ENCODE measurements at regions not wholly inside any gene's neighbourhood (a gene's known extent, or its start where the extent isn't known, plus 50 kb on each side); places are given as distances from the start of the nearest gene placed in this dataset.

DNA sequence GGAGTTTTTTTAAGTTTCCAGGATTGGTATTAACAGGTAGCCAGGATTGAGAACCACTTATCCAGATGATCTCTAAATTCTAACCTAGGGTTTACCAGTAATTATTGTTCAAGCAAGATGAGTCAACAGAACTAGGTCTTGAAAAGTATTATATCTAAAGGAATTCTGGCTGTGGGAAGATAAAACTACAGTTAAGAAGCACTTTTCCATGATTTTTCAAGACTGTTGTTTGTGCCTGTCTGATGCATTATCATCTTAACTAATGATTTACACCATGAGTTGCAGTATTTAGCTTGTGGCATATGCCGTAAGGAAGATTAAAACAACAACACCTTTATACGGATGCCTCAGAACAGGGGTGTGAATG lies 142.2 kb upstream of the CCDC68 start (continued):
- TF ChIP-seq ARNTL (CRISPR knock-in tag; IDR thresholded peaks at IDR 0.05; ENCODE audit: borderline replicate concordance, low read depth) (no peak), SNAI2 (CRISPR knock-in tag; IDR thresholded peaks at IDR 0.05) (no peak), ZC3H10 (CRISPR knock-in tag; IDR thresholded peaks at IDR 0.05) (no peak), TOX (CRISPR knock-in tag; IDR thresholded peaks at IDR 0.05; ENCODE audit: borderline replicate concordance) (no peak), RARB (CRISPR knock-in tag; IDR thresholded peaks at IDR 0.05) (no peak), ZFP30 (CRISPR knock-in tag; IDR thresholded peaks at IDR 0.05) (no peak), ZNF70 (CRISPR knock-in tag; IDR thresholded peaks at IDR 0.05) (no peak), OSR1 (CRISPR knock-in tag; IDR thresholded peaks at IDR 0.05) (no peak), ESRRG (CRISPR knock-in tag; IDR thresholded peaks at IDR 0.05) (no peak)
- TF ChIP-seq, protein P1, sequence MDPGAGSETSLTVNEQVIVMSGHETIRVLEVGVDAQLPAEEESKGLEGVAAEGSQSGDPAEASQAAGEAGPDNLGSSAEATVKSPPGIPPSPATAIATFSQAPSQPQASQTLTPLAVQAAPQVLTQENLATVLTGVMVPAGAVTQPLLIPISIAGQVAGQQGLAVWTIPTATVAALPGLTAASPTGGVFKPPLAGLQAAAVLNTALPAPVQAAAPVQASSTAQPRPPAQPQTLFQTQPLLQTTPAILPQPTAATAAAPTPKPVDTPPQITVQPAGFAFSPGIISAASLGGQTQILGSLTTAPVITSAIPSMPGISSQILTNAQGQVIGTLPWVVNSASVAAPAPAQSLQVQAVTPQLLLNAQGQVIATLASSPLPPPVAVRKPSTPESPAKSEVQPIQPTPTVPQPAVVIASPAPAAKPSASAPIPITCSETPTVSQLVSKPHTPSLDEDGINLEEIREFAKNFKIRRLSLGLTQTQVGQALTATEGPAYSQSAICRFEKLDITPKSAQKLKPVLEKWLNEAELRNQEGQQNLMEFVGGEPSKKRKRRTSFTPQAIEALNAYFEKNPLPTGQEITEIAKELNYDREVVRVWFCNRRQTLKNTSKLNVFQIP (CRISPR knock-in tag; IDR thresholded peaks at IDR 0.05; ENCODE audit: borderline replicate concordance, low read depth): no peak

DNA sequence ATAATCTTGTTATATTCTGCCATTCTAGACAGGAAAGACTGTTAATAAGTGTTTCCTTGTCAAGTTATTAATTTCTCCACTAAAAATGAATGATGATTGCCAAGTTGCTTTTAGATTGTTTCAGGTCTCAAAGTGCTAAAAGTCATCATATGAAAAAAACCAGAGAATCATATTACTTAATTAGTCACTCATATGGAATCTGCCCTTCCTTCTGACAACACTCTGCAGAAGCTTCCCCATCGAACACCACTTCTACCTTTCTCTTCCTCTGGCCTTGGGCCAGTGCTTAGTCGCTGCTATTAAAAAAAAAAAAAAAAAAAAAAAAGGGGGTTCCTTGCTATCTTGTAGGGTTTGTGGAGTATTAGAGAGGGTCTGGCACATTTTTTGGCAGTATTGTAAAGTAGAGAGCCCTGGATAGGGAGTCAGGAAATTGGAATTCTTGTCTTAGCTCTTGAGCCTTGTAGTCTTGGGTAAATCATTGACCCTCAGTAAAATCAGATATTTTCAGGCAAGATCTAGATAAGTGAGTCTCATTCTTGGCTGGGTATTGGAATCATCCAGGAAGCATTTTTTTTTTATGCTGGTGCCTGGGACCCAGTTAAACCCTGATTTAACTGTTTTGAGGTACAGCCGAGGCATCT lies 141.7 kb upstream of the CCDC68 start:
- ATAC-seq: peak; percentile 57
- TF ChIP-seq, protein P2, sequence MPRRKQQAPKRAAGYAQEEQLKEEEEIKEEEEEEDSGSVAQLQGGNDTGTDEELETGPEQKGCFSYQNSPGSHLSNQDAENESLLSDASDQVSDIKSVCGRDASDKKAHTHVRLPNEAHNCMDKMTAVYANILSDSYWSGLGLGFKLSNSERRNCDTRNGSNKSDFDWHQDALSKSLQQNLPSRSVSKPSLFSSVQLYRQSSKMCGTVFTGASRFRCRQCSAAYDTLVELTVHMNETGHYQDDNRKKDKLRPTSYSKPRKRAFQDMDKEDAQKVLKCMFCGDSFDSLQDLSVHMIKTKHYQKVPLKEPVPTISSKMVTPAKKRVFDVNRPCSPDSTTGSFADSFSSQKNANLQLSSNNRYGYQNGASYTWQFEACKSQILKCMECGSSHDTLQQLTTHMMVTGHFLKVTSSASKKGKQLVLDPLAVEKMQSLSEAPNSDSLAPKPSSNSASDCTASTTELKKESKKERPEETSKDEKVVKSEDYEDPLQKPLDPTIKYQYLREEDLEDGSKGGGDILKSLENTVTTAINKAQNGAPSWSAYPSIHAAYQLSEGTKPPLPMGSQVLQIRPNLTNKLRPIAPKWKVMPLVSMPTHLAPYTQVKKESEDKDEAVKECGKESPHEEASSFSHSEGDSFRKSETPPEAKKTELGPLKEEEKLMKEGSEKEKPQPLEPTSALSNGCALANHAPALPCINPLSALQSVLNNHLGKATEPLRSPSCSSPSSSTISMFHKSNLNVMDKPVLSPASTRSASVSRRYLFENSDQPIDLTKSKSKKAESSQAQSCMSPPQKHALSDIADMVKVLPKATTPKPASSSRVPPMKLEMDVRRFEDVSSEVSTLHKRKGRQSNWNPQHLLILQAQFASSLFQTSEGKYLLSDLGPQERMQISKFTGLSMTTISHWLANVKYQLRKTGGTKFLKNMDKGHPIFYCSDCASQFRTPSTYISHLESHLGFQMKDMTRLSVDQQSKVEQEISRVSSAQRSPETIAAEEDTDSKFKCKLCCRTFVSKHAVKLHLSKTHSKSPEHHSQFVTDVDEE (CRISPR knock-in tag; IDR thresholded peaks at IDR 0.05): no peak
- TF ChIP-seq ISL1 (CRISPR knock-in tag; IDR thresholded peaks at IDR 0.05): peak; percentile 85

DNA sequence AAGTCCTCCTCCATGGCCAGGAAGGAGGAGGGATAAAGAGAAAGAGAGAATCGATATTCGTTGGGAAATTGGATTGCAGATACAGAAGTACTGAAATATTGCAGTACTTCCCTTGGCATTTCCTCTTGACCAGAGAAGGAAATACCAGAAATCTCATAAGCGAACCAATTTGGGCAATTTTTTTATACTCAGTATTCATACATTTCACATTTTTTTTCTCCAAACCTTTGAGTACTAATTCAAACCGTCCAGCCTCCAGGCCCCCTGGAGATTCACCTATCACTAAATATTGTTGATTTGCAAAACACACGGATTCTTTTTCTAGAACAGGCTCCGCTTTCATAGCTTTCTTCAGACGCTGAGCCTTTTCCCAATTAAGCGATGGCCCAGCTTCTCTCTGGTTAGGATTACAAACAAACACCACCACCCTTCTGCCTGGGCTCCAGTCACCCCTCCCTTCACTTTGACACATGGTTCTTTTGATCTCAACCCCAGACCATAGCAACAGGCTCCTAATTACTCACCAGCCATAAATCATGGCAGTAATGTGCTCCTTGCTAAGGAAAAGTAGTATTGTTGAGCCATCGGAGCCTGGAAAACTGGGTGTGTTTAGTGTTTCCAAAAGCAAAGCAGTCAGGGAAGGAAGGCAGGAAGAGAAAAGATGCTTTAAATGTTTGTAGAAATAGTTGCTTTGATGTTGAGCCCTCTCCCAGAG lies 138.4 kb upstream of the CCDC68 start:
- no peak for TF ChIP-seq ZNF70 (CRISPR knock-in tag; IDR thresholded peaks at IDR 0.05)
- TF ChIP-seq PPARA (CRISPR knock-in tag; IDR thresholded peaks at IDR 0.05; ENCODE audit: borderline replicate concordance): no peak
- TF ChIP-seq OSR1 (CRISPR knock-in tag; IDR thresholded peaks at IDR 0.05): no peak
- no peak for TF ChIP-seq ZFP30 (CRISPR knock-in tag; IDR thresholded peaks at IDR 0.05)
- TF ChIP-seq, protein P1 (CRISPR knock-in tag; IDR thresholded peaks at IDR 0.05; ENCODE audit: borderline replicate concordance, low read depth): no peak
- no peak for TF ChIP-seq ISL1 (CRISPR knock-in tag; IDR thresholded peaks at IDR 0.05)
- no peak for TF ChIP-seq BACH2 (CRISPR knock-in tag; IDR thresholded peaks at IDR 0.05; ENCODE audit: borderline replicate concordance)
- TF ChIP-seq ZNF565 (CRISPR knock-in tag; conservative IDR thresholded peaks at IDR 0.05; ENCODE audit: low read depth): no peak
- TF ChIP-seq SNAI2 (CRISPR knock-in tag; IDR thresholded peaks at IDR 0.05): no peak

DNA sequence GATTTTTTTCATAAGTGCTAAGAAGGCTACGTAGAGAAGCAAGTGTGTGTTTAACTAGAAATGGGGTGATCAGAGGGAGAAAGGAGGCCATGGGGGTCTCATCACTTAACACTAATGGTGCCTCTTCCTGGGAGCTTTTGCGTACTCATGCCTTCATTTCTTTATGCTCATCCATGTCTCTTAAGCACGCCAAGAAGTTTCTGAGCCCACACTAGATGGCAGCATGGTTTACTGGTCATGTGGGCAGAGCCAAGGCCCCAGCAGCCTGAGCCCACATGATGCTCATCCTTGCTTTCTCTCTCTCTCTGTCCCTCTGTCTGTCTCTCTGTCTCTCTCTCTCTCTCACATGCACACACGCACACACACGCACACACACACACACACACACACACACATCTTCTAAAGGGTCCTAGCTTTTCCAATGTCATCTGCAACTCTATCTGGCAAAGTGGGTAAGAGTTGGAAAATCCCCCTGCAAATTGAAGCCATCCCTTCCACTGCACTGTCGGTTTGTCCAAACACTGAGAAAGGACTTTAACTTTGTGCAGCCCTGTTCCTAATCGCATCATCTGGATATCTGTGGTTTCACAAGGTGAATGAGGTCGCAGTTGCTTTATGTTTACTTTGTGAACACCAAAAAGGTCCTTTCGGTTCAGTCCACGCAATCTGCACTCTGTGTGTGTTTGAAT lies 137.1 kb upstream of the CCDC68 start:
- TF ChIP-seq CSDC2 (CRISPR knock-in tag; IDR thresholded peaks at IDR 0.05): no peak
- peak; percentile 91 for ATAC-seq

More for the DNA sequence above, 138.4 kb upstream of the CCDC68 start:
- peak; percentile 10 for ATAC-seq

DNA sequence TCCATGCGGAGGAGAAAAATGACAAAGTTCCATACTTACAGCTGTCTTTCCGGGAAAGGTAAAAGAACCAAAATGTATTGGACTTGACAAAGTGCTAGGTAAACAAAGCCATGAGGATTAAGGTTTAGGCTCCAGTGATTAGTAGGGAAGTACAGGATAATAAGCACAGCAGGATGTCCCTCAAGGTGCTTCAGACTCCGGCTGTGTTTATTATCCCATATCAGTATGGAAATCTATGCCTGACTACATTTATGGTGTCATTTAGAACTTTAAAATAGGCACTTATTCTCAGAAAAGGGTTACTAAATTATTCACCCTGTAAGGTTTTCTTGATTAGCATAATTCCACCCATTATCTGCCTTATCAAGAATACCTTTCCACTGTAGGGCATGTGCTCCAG lies 136.3 kb upstream of the CCDC68 start:
- no peak for TF ChIP-seq ISL1 (CRISPR knock-in tag; IDR thresholded peaks at IDR 0.05)
- TF ChIP-seq, protein P3, sequence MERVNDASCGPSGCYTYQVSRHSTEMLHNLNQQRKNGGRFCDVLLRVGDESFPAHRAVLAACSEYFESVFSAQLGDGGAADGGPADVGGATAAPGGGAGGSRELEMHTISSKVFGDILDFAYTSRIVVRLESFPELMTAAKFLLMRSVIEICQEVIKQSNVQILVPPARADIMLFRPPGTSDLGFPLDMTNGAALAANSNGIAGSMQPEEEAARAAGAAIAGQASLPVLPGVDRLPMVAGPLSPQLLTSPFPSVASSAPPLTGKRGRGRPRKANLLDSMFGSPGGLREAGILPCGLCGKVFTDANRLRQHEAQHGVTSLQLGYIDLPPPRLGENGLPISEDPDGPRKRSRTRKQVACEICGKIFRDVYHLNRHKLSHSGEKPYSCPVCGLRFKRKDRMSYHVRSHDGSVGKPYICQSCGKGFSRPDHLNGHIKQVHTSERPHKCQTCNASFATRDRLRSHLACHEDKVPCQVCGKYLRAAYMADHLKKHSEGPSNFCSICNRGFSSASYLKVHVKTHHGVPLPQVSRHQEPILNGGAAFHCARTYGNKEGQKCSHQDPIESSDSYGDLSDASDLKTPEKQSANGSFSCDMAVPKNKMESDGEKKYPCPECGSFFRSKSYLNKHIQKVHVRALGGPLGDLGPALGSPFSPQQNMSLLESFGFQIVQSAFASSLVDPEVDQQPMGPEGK (CRISPR knock-in tag; IDR thresholded peaks at IDR 0.05; ENCODE audit: borderline replicate concordance): no peak
- TF ChIP-seq SNAI2 (CRISPR knock-in tag; IDR thresholded peaks at IDR 0.05): no peak
- TF ChIP-seq ZNF8 (CRISPR knock-in tag; IDR thresholded peaks at IDR 0.05): no peak
- TF ChIP-seq ARNTL (CRISPR knock-in tag; IDR thresholded peaks at IDR 0.05; ENCODE audit: borderline replicate concordance, low read depth): no peak
- TF ChIP-seq TOX (CRISPR knock-in tag; IDR thresholded peaks at IDR 0.05; ENCODE audit: borderline replicate concordance): no peak
- TF ChIP-seq GLIS3 (CRISPR knock-in tag; IDR thresholded peaks at IDR 0.05): no peak
- TF ChIP-seq, protein P2 (CRISPR knock-in tag; IDR thresholded peaks at IDR 0.05): no peak
- TF ChIP-seq ZFP30 (CRISPR knock-in tag; IDR thresholded peaks at IDR 0.05): no peak
- TF ChIP-seq ZNF70 (CRISPR knock-in tag; IDR thresholded peaks at IDR 0.05): no peak
- TF ChIP-seq OSR1 (CRISPR knock-in tag; IDR thresholded peaks at IDR 0.05): no peak
- no peak for TF ChIP-seq BACH2 (CRISPR knock-in tag; IDR thresholded peaks at IDR 0.05; ENCODE audit: borderline replicate concordance)
- no peak for ATAC-seq
